ENCODE measurements at regions not wholly inside any gene's neighbourhood (a gene's known extent, or its start where the extent isn't known, plus 50 kb on each side); places are given as distances from the start of the nearest gene placed in this dataset.
A peak's percentile ranks its signal among the peaks of the same experiment; 100 is the strongest.

GRCh38 chr21:15283789-15284188 lies 219.0 kb upstream of the NRIP1 start:
- peaks cover 0 to 3% (median 0%) of the 10 kb centered on the region in 11 donors for H3K9me3 ChIP-seq
- no peaks in the 10 kb centered on the region for H3K4me1 ChIP-seq
- WGBS, 2 donors: 57% methylated on average over 2 of the region's 2 CpGs
- H3K36me3 ChIP-seq: no peaks in the 10 kb centered on the region
- no peak overlapping the region for H3K27ac ChIP-seq
- no peak overlapping the region for H3K4me3 ChIP-seq
- no peaks in the 10 kb centered on the region for H3K27me3 ChIP-seq
- intact Hi-C loops (cut with DNase I): no loop called here
- TF ChIP-seq, protein P1, sequence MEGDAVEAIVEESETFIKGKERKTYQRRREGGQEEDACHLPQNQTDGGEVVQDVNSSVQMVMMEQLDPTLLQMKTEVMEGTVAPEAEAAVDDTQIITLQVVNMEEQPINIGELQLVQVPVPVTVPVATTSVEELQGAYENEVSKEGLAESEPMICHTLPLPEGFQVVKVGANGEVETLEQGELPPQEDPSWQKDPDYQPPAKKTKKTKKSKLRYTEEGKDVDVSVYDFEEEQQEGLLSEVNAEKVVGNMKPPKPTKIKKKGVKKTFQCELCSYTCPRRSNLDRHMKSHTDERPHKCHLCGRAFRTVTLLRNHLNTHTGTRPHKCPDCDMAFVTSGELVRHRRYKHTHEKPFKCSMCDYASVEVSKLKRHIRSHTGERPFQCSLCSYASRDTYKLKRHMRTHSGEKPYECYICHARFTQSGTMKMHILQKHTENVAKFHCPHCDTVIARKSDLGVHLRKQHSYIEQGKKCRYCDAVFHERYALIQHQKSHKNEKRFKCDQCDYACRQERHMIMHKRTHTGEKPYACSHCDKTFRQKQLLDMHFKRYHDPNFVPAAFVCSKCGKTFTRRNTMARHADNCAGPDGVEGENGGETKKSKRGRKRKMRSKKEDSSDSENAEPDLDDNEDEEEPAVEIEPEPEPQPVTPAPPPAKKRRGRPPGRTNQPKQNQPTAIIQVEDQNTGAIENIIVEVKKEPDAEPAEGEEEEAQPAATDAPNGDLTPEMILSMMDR (IDR thresholded peaks at IDR 0.05): no peak
- no peak for ATAC-seq
- DNase-seq: no peak

DNA sequence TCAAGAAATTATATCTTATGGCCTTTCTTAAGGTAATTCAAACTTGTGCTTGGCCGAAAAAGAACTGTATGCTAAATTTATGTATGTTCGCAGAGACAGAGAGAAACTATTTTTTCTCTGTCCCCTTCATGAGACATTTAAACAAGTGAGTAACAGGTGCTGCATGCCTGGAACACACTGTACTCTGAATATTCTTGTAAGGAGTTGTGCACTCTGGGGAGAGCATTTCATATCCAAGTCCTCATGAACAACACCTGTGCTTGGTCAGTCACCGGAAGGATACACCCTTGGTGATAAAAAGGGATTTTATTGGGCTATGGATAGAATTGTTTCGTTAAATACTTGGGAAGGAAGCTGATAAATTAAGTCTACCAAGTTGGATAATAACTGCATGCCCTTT lies 220.8 kb upstream of the NRIP1 start:
- intact Hi-C loops (cut with DNase I): no loop called here
- no peak overlapping the region for H3K4me3 ChIP-seq
- no peaks in the 10 kb centered on the region for H3K36me3 ChIP-seq
- H3K9me3 ChIP-seq: peaks cover 0 to 3% (median 0%) of the 10 kb centered on the region in 11 donors
- WGBS, 2 donors: 88 to 92% methylated on average over 4 of the region's 4 CpGs
- no peaks in the 10 kb centered on the region for H3K27me3 ChIP-seq
- DNase-seq: no peak
- ATAC-seq: no peak
- H3K27ac ChIP-seq: no peak overlapping the region
- no peaks in the 10 kb centered on the region for H3K4me1 ChIP-seq
- TF ChIP-seq, protein P1 (IDR thresholded peaks at IDR 0.05): no peak

GRCh38 chr21:15289246-15289645 lies 224.4 kb upstream of the NRIP1 start:
- Histone ChIP-seq H3K9me3 (no peaks in the 10 kb centered on the region), H3K27ac (no peak overlapping the region), H3K4me1 (no peaks in the 10 kb centered on the region), H3K36me3 (no peaks in the 10 kb centered on the region), H3K4me3 (no peak overlapping the region), H3K27me3 (no peaks in the 10 kb centered on the region)
- WGBS, 2 donors: 98 to 99% methylated on average over 13 of the region's 13 CpGs
- ATAC-seq: no peak
- intact Hi-C loops (cut with DNase I): no loop called here
- no peak for DNase-seq
- TF ChIP-seq, protein P1 (IDR thresholded peaks at IDR 0.05): no peak

GRCh38 chr21:15289896-15290841 lies 225.4 kb upstream of the NRIP1 start:
- Histone ChIP-seq H3K36me3 (no peaks in the 10 kb centered on the region), H3K27me3 (no peaks in the 10 kb centered on the region), H3K4me1 (no peaks in the 10 kb centered on the region), H3K9me3 (no peaks in the 10 kb centered on the region), H3K27ac (no peak overlapping the region), H3K4me3 (no peak overlapping the region)
- intact Hi-C loops (cut with DNase I): no loop called here
- ATAC-seq: peak in 5 of 8 donors; percentile 33 to 71 (median 37)
- peak; percentile 19 to 31 for DNase-seq
- 77 to 80% methylated on average over 31 of the region's 31 CpGs for WGBS, 2 donors
- TF ChIP-seq, protein P1 (IDR thresholded peaks at IDR 0.05): no peak
